ENCODE measurements at regions not wholly inside any gene's neighbourhood (a gene's known extent, or its start where the extent isn't known, plus 50 kb on each side); places are given as distances from the start of the nearest gene placed in this dataset.

GRCh38 chr5:30239331-30240022 is 954.0 kb upstream of the CDH6 start:
- TF ChIP-seq EP300 (IDR thresholded peaks at IDR 0.05), result no peak
- TF ChIP-seq CTCF (IDR thresholded peaks at IDR 0.05), result no peak

All from ovary (tissue), 3 donors.